Endodermal cell (in vitro differentiated cells): ENCODE measurements at regions not wholly inside any gene's neighbourhood (a gene's known extent, or its start where the extent isn't known, plus 50 kb on each side); places are given as distances from the start of the nearest gene placed in this dataset.

Source experiments
- DNase-seq: peaks from one replicate; pipeline ENCODE4 v3.0.0-alpha.2; 2017
- H3K27ac ChIP-seq: 2 replicates; pipeline ENCODE4 v1.5.1; 2013; ENCODE audit warnings: mild to moderate bottlenecking, low read depth, low read length, moderate library complexity
- H3K27me3 ChIP-seq: 2 replicates; pipeline ENCODE4 v1.6.1; 2013; ENCODE audit warnings: mild to moderate bottlenecking, low read length, moderate library complexity; ENCODE audit not compliant: insufficient read depth, control insufficient read depth, poor library complexity, severe bottlenecking
- H3K36me3 ChIP-seq: 2 replicates; pipeline ENCODE4 v1.7.0; 2013; ENCODE audit warnings: mild to moderate bottlenecking, low read length, moderate library complexity; ENCODE audit not compliant: control insufficient read depth, insufficient read depth
- H3K4me1 ChIP-seq: one replicate; pipeline ENCODE4 v1.7.0; 2013; ENCODE audit warnings: low read length; ENCODE audit not compliant: control insufficient read depth, insufficient read depth
- H3K4me3 ChIP-seq: 2 replicates; pipeline ENCODE4 v1.5.1; 2013; ENCODE audit warnings: mild to moderate bottlenecking, low read length, moderate library complexity
- H3K9ac ChIP-seq: 2 replicates; pipeline ENCODE4 v1.6.1; 2013; ENCODE audit warnings: mild to moderate bottlenecking, low read length, moderate library complexity; ENCODE audit not compliant: poor library complexity, severe bottlenecking; ENCODE audit errors: extremely low read depth
- H3K9me3 ChIP-seq: 2 replicates; pipeline ENCODE4 v1.6.1; 2013; ENCODE audit warnings: mild to moderate bottlenecking, low read length, moderate library complexity; ENCODE audit not compliant: control insufficient read depth
- H3K27ac Mint-ChIP-seq: 2 replicates; pipeline ENCODE4 v1.8.0; 2020; ENCODE audit warnings: mixed read lengths
- H3K27me3 Mint-ChIP-seq: 2 replicates; pipeline ENCODE4 v1.8.0; 2021; ENCODE audit warnings: mild to moderate bottlenecking, mixed read lengths; ENCODE audit not compliant: insufficient read depth
- H3K36me3 Mint-ChIP-seq: 2 replicates; pipeline ENCODE4 v1.8.0; 2020; ENCODE audit warnings: low read depth, mixed read lengths
- H3K4me1 Mint-ChIP-seq: 2 replicates; pipeline ENCODE4 v1.8.0; 2020; ENCODE audit warnings: mixed read lengths
- H3K4me3 Mint-ChIP-seq: 2 replicates; pipeline ENCODE4 v1.8.0; 2020; ENCODE audit warnings: mild to moderate bottlenecking, moderate library complexity, mixed read lengths
- H3K9me3 Mint-ChIP-seq: 2 replicates; pipeline ENCODE4 v1.8.0; 2020; ENCODE audit warnings: mild to moderate bottlenecking, mixed read lengths
- WGBS, 2 experiments: methylation state at CpG; one replicate each; pipeline versions ENCODE4 v1.1.5 to v1.1.7; 2013; ENCODE audit warnings: missing lambda C conversion rate in 2 of 2, mixed read lengths in 1 of 2; ENCODE audit not compliant: insufficient coverage in 1 of 2, insufficient read length in 1 of 2; 5-methylcytosine and 5-hydroxymethylcytosine counted together
- TF ChIP-seq, protein P1 (sequence below): fragments of 200-600 bp; sonication (generic); conservative IDR thresholded peaks from 2 replicates; pipeline ENCODE4 v1.5.0; 2021; ENCODE audit warnings: antibody characterized with exemption, mild to moderate bottlenecking

DNA sequence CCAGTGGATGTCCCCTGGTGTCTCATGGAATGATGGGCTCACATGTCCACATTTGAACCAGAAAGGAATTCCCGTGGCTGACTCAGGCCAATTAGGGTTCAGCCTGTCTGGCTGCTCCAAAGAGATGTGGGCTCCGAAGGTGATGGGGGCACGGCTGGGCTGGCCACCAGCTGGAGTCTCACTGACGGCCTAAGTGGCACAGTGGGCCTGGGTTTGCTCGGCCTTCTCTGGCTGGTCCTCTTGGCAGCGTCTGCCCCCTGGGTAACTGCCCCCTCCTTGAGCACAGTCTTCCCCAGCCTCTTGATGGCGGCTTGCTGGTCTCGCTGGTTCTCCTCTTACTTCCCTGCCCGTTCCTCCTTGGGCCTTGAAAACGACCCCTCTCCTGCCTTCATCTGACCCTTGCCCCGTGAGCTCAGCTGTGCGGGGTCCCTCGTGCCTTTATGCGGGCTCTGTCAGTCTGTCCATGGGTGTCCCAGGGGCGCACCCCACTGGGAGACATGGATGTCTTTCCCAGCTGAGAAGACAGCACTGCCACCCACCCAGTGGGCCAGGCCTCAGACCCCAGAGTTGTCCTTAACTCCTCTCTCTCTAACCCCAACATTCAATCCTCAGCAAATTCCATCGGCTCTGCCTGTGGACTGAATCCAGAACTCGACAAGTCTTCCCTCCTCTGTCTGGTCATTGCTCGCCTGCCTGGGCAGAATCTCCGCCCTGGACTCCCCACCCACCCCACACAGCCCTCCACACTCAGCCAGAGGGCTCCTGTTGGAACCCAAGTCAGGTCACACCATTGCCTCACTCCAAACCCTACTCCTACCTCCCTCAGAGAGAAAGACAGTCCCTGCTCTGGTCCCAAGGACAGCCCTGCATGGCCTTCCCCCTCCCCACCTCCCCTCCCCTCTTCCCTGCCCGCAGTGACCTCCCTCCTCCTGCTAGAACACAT, 78.7 kb downstream of the CEBPB start:
- Histone ChIP-seq H3K4me3 (no peak overlapping the region), H3K4me1 (no peaks in the 10 kb centered on the region), H3K36me3 (no peaks in the 10 kb centered on the region), H3K9ac (no peak overlapping the region), H3K27me3 (no peaks in the 10 kb centered on the region), H3K9me3 (no peaks in the 10 kb centered on the region), H3K27ac (no peak overlapping the region)
- Mint-ChIP-seq H3K36me3 (no peaks in the 10 kb centered on the region), H3K4me3 (no peak overlapping the region), H3K9me3 (no peaks in the 10 kb centered on the region), H3K4me1 (peaks cover 9% of the 10 kb centered on the region), H3K27ac (no peak overlapping the region), H3K27me3 (no peaks in the 10 kb centered on the region)
- WGBS, 2 experiments, result 88 to 92% methylated on average over 9 to 20 of the region's 20 CpGs
- no peak for DNase-seq
- TF ChIP-seq, protein P1, sequence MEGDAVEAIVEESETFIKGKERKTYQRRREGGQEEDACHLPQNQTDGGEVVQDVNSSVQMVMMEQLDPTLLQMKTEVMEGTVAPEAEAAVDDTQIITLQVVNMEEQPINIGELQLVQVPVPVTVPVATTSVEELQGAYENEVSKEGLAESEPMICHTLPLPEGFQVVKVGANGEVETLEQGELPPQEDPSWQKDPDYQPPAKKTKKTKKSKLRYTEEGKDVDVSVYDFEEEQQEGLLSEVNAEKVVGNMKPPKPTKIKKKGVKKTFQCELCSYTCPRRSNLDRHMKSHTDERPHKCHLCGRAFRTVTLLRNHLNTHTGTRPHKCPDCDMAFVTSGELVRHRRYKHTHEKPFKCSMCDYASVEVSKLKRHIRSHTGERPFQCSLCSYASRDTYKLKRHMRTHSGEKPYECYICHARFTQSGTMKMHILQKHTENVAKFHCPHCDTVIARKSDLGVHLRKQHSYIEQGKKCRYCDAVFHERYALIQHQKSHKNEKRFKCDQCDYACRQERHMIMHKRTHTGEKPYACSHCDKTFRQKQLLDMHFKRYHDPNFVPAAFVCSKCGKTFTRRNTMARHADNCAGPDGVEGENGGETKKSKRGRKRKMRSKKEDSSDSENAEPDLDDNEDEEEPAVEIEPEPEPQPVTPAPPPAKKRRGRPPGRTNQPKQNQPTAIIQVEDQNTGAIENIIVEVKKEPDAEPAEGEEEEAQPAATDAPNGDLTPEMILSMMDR, result no peak

DNA sequence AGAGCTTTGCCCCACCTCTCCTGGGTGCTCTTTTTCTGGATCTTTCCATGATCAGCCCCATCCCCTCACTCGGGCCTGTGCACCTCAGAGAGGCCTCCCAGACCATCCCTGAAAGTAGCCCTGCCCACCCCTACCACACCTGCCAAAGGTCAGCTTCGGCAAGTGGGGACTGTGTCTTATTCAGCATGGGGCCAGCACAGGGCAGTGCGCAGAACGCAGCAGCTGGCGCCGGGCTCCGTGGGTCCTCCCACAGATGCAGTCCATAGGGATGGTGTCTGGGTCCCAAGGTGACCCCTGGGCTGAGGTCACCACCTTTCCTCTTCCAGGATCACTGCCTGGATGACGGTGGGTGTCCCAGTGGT, 79.4 kb downstream of the CEBPB start:
- Mint-ChIP-seq H3K9me3 (no peaks in the 10 kb centered on the region), H3K36me3 (no peaks in the 10 kb centered on the region), H3K4me1 (peaks cover 9% of the 10 kb centered on the region), H3K4me3 (no peak overlapping the region), H3K27ac (no peak overlapping the region), H3K27me3 (no peaks in the 10 kb centered on the region)
- no peaks in the 10 kb centered on the region for H3K36me3 ChIP-seq
- no peak overlapping the region for H3K4me3 ChIP-seq
- no peak overlapping the region for H3K9ac ChIP-seq
- H3K4me1 ChIP-seq, result no peaks in the 10 kb centered on the region
- no peaks in the 10 kb centered on the region for H3K9me3 ChIP-seq
- 89 to 100% methylated on average over 1 to 8 of the region's 8 CpGs for WGBS, 2 experiments
- TF ChIP-seq, protein P1, result no peak
- H3K27ac ChIP-seq, result no peak overlapping the region
- no peak for DNase-seq
- no peaks in the 10 kb centered on the region for H3K27me3 ChIP-seq

DNA sequence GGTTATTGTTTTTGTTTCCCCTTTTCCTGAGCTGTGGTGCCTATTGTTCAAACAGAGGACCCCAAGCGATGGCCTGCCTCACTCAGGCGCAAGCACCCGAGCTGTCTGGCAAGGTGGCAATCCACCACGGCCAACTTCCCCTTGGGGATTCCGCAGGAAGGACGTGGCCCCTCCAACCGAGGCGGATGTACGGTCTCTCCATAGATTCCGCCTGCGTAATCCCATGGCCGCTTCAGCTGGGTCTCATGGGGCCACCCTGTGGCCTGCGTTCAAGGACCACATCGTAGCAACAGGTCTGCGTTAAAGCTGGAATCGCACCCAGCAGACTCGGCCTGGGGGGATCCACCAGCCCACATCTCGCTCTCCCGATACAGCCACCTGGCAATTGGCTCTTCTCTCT, 79.9 kb downstream of the CEBPB start:
- DNase-seq, result no peak
- no peak overlapping the region for H3K9ac ChIP-seq
- no peaks in the 10 kb centered on the region for H3K27me3 ChIP-seq
- peaks cover 9% of the 10 kb centered on the region for H3K4me1 Mint-ChIP-seq
- 94% methylated on average over 15 to 19 of the region's 19 CpGs for WGBS, 2 experiments
- no peak overlapping the region for H3K4me3 ChIP-seq
- H3K9me3 Mint-ChIP-seq, result no peaks in the 10 kb centered on the region
- TF ChIP-seq, protein P1, result no peak
- no peaks in the 10 kb centered on the region for H3K4me1 ChIP-seq
- no peaks in the 10 kb centered on the region for H3K36me3 Mint-ChIP-seq
- H3K27ac Mint-ChIP-seq, result no peak overlapping the region
- H3K27me3 Mint-ChIP-seq, result no peaks in the 10 kb centered on the region
- no peak overlapping the region for H3K27ac ChIP-seq
- no peaks in the 10 kb centered on the region for H3K36me3 ChIP-seq
- H3K9me3 ChIP-seq, result no peaks in the 10 kb centered on the region
- no peak overlapping the region for H3K4me3 Mint-ChIP-seq
